Heart right ventricle (tissue), 16 donors: ENCODE measurements at regions not wholly inside any gene's neighbourhood (a gene's known extent, or its start where the extent isn't known, plus 50 kb on each side); places are given as distances from the start of the nearest gene placed in this dataset.

Experiments
- ATAC-seq, 8 donors: fragments of 200-7000 bp; cut with Tn5 transposase; one replicate each; pipeline ENCODE4 v1.9.1; 2020; ENCODE audit warnings: mild to moderate bottlenecking in 8 of 8, moderate library complexity in 8 of 8, moderate number of reproducible peaks in 1 of 8
- DNase-seq, 2 donors: peaks; one replicate each; pipeline ENCODE4 v3.0.0-alpha.2; 2020
- H3K27ac ChIP-seq, 10 donors: fragments of 200-600 bp; sonication (generic) in 2 of 10; one replicate each; pipeline versions ENCODE4 v1.5.0 to v1.8.0; 2020 to 2022; ENCODE audit warnings: mild to moderate bottlenecking in 3 of 10
- H3K27me3 ChIP-seq, 7 donors: fragments of 200-600 bp; one replicate each; pipeline ENCODE4 v1.8.0; 2021 to 2022; ENCODE audit warnings: mild to moderate bottlenecking in 2 of 7
- H3K36me3 ChIP-seq, 9 donors: fragments of 200-600 bp; sonication (generic) in 1 of 9; one replicate each; pipeline versions ENCODE4 v1.5.0 to v1.8.0; 2020 to 2022; ENCODE audit warnings: mild to moderate bottlenecking in 2 of 9
- H3K4me1 ChIP-seq, 9 donors: fragments of 200-600 bp; sonication (generic) in 1 of 9; one replicate each; pipeline versions ENCODE4 v1.5.0 to v1.8.0; 2020 to 2022; ENCODE audit warnings: mild to moderate bottlenecking in 4 of 9
- H3K4me3 ChIP-seq, 10 donors: fragments of 200-600 bp; sonication (generic) in 2 of 10; one replicate each; pipeline versions ENCODE4 v1.5.0 to v1.8.0; 2020 to 2022; ENCODE audit warnings: mild to moderate bottlenecking in 7 of 10, moderate library complexity in 2 of 10
- H3K9me3 ChIP-seq, 11 donors: fragments of 200-600 bp in 10 of 11; sonication (generic) in 2 of 11; one replicate each; pipeline versions ENCODE4 v1.5.0 to v1.8.0; 2013 to 2022; ENCODE audit warnings: mild to moderate bottlenecking in 2 of 11, control low read depth in 1 of 11, moderate library complexity in 1 of 11
- CTCF ChIP-seq, 9 donors: fragments of 200-600 bp; sonication (generic) in 2 of 9; IDR thresholded peaks; one replicate each; pipeline versions ENCODE4 v1.5.0 to v1.8.0; 2021 to 2022; ENCODE audit warnings: antibody characterized with exemption in 9 of 9, mild to moderate bottlenecking in 5 of 9, moderate library complexity in 1 of 9
- WGBS, 2 donors: extraction: QIAGEN DNeasy Blood & Tissue Kit; methylation state at CpG; one replicate each; pipeline ENCODE4 v1.1.7; 2013; ENCODE audit warnings: inconsistent platforms in 1 of 2; 5-methylcytosine and 5-hydroxymethylcytosine counted together
- intact Hi-C, 10 donors: fragments of 100-400 bp; cut with DNase I; formaldehyde crosslinking; loops; one replicate each; pipeline versions ENCODE4 v1.11.1 to v1.14.2; 2022
- donor health status: Arrhythmogenic right ventricular cardiomyopathy.
- donor health status: ischemic (EF 13 %, LVEDD 7.1; RV severe dilation, severe dysfunction).
- donor health status: healthy with polysubstance abuse.
- donor health status: DM: no; HTN: yes; CAD: no.
- donor health status: DM: no; HTN: no; CAD: no.
- donor health status: ischemic (EF 25% LVEDD 6.9; RV normal size, moderate dysfunction).
- donor health status: ischemic (EF 25% LVEDD 5.7; RV mildly dilated, moderate dysfunction).
- donor health status: healthy.
- donor health status: DM: yes; HTN: yes; CAD: no.
- donor health status: Ischemic cardiomyopathy.
- donor health status: ischemic (EF 35%, LVEDD 5.7; RV mildly dilated, moderate dysfunction).
- donor health status: nonischemic (EF 11% LVEDD 7.7; RV severe dilation, severe dysfunction).
- donor health status: DM: yes; HTN: yes; CAD: no.
- donor health status: PGD.
- donor health status: ischemic (EF 29% LVEDD 5.4; RV normal size, mild dysfunction).
- donor health status: nonischemic (EF 23%, LVEDD 6.1; RV moderate dilation, normal function).

GRCh38 chr6:91185072-91185471 is 598.2 kb upstream of the MAP3K7 start:
- intact Hi-C loops = no loop called here
- Histone ChIP-seq H3K4me3 (no peak overlapping the region), H3K36me3 (no peaks in the 10 kb centered on the region), H3K4me1 (no peaks in the 10 kb centered on the region), H3K27ac (no peak overlapping the region), H3K27me3 (no peaks in the 10 kb centered on the region), H3K9me3 (peaks cover 0 to 24% (median 0%) of the 10 kb centered on the region in 11 donors)
- DNase-seq (no peak), ATAC-seq (no peak)
- TF ChIP-seq CTCF (IDR thresholded peaks at IDR 0.05) = no peak
- 87 to 88% methylated on average over 4 of the region's 4 CpGs for WGBS, 2 donors

- Histone ChIP-seq H3K9me3 (peaks cover 0 to 10% (median 0%) of the 10 kb centered on the region in 11 donors), H3K36me3 (no peaks in the 10 kb centered on the region), H3K27ac (no peak overlapping the region), H3K4me3 (no peak overlapping the region), H3K4me1 (no peaks in the 10 kb centered on the region), H3K27me3 (no peaks in the 10 kb centered on the region)
- 45 to 58% methylated on average over 2 of the region's 2 CpGs for WGBS, 2 donors
- TF ChIP-seq CTCF (IDR thresholded peaks at IDR 0.05) = no peak
- DNase-seq (no peak), ATAC-seq (no peak)
- intact Hi-C loops = no loop called here
Measured at GRCh38 chr6:91181416-91181815, 594.5 kb upstream of the MAP3K7 start.

- intact Hi-C loops = no loop called here
- H3K36me3 ChIP-seq = no peaks in the 10 kb centered on the region
- H3K4me3 ChIP-seq = no peak overlapping the region
- no peaks in the 10 kb centered on the region for H3K9me3 ChIP-seq
- ATAC-seq = no peak
- H3K27me3 ChIP-seq = no peaks in the 10 kb centered on the region
- H3K4me1 ChIP-seq = no peaks in the 10 kb centered on the region
- no peak for TF ChIP-seq CTCF (IDR thresholded peaks at IDR 0.05)
- DNase-seq = no peak
- WGBS, 2 donors = 78 to 85% methylated on average over 3 of the region's 3 CpGs
- H3K27ac ChIP-seq = no peak overlapping the region
Measured at GRCh38 chr6:91173651-91174050, 586.8 kb upstream of the MAP3K7 start.

GRCh38 chr6:91173186-91173585 is 586.3 kb upstream of the MAP3K7 start:
- Histone ChIP-seq H3K9me3 (no peaks in the 10 kb centered on the region), H3K27me3 (peaks cover 0 to 4% (median 0%) of the 10 kb centered on the region in 7 donors), H3K27ac (no peak overlapping the region), H3K4me3 (no peak overlapping the region), H3K36me3 (no peaks in the 10 kb centered on the region), H3K4me1 (no peaks in the 10 kb centered on the region)
- no peak for ATAC-seq
- TF ChIP-seq CTCF (IDR thresholded peaks at IDR 0.05) = no peak
- DNase-seq = no peak
- intact Hi-C loops = no loop called here
- 87 to 88% methylated on average over 3 of the region's 3 CpGs for WGBS, 2 donors
